ENCODE measurements at regions not wholly inside any gene's neighbourhood (a gene's known extent, or its start where the extent isn't known, plus 50 kb on each side); places are given as distances from the start of the nearest gene placed in this dataset.

DNA sequence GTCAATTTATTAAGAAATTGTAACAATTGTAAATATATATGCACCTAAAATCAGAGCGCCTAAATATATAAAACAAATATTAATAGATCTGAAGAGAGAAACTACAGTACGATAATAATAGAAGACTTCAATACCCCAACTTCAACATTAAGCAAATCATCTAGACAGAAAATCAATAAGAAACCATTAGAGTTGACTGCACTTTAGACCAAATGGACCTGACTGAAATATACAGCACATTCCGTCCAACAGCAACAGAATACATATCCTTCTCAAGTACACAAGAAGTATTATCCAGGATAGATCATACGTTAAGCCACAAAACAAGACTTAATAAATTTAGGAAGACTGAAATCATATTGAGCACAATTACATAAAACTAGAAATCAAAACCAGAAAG is 208.7 kb downstream of the MED10 start:
- DNase-seq (ENCODE audit: low read depth, low spot score): no peak

DNA sequence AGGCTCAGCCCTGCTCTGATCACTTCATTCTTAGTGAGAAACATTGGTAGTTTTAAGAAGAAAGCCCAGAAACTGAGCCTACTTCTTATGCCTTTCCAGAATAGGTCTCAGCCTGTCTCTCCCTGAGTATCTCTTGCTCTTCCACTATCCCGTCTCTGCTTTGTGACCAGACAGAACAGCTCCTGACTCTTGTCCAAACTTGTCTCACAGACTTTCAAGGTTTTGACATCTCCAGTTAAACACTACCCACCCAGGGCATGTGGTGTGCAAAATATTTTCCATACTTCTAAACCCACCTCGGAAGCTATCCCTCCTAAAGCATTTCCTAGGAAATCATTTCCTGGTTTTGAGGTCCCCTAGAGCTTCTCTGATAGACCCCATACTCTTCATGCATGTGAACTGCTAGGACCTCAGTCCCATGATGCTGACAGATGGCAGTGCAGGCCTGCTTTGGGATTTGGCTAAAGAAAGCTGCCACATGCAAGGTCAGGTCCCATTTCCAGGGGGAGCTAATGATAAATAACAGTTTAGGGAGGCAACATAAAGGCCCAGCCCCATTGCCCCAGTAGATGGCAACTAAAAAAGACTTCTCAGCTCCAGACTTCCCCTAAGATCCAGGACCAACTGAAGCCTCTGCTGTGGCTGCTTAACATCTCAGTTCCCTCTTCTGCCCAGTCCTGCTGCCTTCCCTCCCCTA is 211.5 kb downstream of the MED10 start:
- DNase-seq (ENCODE audit: low read depth, low spot score): no peak

DNA sequence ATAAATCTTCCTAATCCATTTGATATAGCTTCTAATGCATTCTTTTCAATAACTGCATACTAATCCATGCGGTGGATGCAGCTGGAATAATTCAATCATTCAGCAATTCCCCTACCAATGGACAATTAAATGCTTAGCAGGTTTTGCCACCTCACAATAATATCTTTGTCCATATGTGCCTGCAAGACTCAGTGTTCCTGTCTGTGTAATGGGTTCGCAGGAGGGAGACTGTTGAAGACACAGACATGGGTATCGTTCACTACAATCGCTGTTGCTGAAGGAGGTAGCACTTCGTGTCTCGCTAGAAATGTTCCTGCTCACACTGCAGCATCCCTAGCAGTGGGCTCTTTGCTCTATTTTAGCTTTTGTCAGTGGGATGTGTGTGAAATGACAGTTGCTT is 214.4 kb downstream of the MED10 start:
- no peak for DNase-seq (ENCODE audit: low read depth, low spot score)

DNA sequence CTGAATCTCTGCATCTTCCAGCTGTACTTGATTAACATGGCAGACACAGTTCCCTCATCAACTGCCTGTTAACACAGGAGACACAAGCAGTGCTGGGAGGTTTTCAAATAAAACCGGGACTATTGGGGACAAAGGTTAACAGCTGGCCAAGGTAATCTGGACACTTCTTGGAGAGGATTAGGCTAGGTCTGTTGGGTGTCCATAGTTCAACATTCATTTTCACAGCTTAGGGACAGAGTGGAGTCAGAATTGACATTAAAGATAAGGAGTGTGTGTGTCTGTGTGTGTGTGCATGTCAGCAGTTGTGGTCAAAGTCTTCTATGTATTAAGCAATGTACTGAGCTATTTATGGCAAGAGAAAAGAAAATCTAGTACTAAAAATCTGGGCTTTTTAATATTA is 216.2 kb downstream of the MED10 start:
- DNase-seq (ENCODE audit: low read depth, low spot score): no peak

- DNase-seq (ENCODE audit: low read depth, low spot score): no peak
These were observed 217.1 kb downstream of the MED10 start for GRCh38 chr5:6161257-6161656.

GRCh38 chr5:6159832-6160430 is 218.4 kb downstream of the MED10 start:
- no peak for DNase-seq (ENCODE audit: low read depth, low spot score)

DNA sequence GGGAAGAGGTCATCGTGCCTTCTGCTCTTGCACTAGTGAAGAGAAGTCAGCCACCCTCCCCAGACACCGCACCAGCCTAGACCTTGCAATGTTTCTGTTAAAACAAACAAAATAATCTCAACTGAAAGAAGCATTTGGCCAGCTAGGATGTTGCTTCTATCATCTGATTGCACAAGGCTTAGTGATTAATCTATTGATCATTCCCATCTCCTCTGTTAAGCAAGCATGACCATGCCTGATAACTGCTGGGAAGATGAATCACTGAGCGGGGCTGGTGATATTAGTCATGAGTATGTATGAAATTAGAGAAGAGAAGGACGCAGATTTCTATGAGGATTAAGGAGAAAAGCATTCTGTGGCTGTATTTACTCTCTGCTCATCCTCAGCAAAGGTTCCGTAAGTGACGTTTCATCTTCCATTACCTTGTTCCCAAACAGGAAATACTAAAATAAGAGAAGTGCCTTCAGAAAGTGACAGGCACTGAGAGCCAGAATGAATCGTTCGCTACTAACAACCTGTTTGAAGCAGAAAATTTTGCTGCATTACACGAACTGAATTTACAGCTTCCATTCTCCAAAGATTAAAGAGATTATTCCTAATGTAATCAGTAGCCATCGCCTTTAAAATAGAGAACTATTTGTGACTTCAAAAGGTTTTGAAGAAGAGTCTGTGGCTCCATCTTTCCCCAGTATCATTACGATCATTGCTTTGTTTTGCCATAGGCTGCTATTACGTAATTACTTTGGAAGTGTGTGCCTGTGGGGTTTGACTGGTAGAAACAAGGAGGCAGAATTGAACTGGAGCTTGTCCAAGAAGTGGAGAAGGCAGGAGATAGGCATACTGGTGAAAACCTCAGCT is 219.1 kb downstream of the MED10 start:
- no peak for DNase-seq (ENCODE audit: low read depth, low spot score)

DNA sequence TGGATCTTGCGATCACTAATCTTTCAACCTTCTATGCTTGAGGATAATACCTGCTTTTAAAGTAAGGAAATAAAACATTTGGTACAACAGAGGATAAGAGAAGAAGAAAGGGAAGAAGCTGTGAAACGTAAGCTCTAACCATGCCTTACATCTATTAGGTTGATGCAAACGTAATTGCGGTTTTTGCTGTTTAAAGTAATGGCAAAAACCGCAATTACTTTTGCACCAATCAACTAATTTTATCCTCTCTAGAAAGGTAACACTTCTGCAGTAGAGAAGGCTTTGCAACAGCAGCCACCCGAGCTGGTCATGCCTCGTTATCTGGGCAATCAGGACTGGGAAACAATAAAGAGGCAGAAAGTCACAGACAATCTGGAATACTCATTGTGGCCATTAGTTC is 224.1 kb downstream of the MED10 start:
- no peak for DNase-seq (ENCODE audit: low read depth, low spot score)

- no peak for DNase-seq (ENCODE audit: low read depth, low spot score)
These were observed 232.1 kb downstream of the MED10 start for GRCh38 chr5:6146271-6146670.

DNA sequence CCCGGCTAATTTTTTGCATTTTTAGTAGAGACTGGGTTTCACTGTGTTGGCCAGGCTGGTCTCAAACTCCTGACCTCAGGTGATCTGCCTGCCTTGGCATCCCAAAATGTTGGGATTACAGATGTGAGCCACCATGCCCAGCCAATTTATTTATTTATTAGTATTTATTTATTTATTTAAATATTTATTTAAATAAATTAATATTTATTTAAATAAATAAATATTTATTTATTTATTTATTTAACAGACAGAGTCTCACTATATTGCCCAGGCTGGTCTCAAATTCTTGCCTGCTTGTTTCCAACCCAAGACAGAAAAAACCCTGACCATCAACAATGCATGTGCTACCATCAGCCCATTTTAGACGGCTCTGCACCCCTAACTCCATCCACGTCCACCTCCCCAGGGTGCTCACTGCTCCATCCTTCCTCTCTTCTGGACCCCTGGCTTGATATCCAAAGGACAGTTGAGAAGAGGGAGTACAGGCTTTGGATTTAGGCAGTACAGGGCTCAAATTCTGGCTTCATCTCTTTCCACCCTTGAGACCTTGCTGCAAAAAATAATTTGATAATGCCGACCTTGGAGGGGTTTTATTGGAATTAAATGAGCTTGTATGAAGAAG is 232.6 kb downstream of the MED10 start:
- no peak for DNase-seq (ENCODE audit: low read depth, low spot score)

- DNase-seq (ENCODE audit: low read depth, low spot score): peak; percentile 3
These were observed 234.8 kb downstream of the MED10 start for GRCh38 chr5:6143523-6143922.

DNA sequence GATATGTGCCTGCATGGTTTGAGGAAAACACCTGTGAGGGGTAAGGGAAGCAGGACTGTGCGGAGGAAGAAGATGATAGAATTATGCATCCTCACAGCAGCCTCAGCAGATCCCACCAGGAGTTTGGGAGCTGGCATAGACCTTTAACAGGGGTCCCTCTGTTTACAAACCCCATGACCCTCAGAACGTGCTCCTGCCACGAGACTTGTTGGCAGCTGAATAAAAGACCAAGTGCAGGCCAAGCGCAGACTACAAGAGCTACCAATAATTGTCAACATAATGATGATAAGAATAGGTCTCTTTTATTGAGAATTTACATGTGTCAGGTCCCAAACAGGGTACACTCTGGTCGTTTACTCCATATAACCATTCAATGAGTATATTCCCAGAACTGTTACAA is 236.0 kb downstream of the MED10 start:
- no peak for DNase-seq (ENCODE audit: low read depth, low spot score)

DNA sequence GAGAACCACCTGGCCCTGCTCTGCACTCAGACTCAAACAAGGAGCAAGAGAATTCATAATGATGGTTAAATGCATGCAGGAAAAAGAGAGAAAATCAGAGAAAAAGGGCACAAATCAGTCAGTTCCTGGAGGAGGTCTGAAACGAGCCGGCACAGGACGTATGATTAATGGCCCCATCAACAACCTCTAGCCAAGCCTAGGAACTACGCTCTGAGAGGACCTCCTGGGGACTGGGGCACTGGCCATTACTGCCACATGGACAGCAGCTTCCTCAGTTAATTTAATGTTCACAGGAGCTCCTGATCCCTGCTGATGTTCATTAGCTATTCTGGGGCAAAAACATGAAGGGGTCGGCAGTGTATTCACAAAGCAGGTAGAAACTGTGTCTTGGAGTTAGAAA is 238.1 kb downstream of the MED10 start:
- no peak for DNase-seq (ENCODE audit: low read depth, low spot score)

GRCh38 chr5:6135977-6136376 is 242.4 kb downstream of the MED10 start:
- DNase-seq (ENCODE audit: low read depth, low spot score): no peak

DNA sequence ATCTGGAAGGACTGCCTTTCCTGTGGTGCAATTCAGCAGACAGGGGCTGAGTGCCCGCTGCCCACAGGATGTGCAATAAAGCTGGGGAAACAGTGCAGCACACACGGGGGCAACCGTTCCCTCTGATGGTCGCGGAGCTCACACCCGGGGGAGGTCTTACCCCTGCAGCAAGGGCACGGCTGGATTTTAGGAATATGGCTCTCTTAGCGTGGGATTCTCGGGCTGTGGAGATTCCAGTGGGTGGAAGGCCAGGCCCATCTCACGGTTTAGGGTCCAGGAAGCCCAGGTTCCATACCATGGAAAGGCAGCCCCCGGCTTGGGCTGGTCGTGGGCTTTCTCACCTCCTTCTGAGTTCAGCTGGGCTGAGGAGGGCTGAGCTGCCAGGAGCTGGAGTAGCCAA is 244.1 kb downstream of the MED10 start:
- DNase-seq (ENCODE audit: low read depth, low spot score): no peak

- DNase-seq (ENCODE audit: low read depth, low spot score): no peak
These were observed 252.6 kb downstream of the MED10 start for GRCh38 chr5:6125781-6126180.

DNA sequence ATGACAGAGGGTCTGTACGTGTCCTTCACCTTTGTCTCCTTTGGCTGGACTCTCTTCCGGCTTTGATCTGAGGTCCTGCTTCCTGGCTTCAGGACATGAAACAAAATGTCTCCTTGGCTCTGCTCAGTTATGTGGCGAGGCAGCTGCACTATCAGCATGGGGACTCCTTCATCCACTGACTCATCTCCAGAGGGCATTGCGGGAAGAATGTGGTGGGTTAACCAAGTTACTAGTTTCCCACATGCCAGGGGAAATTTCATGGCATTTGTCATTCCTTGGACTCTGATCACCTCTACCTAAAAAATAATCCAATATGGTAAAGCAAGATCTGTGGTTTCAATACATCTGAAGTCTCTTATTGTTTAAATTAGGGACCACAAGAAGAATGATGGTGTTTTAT is 259.7 kb downstream of the MED10 start:
- no peak for DNase-seq (ENCODE audit: low read depth, low spot score)

DNA sequence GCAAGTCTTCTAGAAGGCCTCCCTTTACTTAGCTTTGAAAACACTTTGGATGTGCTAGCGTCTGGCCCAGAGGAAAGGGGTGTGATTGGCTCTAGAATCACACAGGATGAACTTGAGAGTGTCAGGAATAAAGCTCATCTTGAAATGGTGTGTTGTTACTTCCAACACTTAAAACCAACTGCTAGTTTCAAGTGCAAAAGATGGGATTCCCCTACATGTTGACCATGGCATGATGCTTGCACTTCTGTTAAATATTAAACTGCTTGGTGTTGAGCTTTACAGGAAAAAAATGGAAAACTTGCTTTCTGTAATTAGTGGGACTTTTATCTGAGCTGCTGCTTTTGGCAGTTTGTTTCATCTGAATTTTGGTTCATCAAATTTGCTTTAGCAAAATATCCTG is 261.1 kb downstream of the MED10 start:
- no peak for DNase-seq (ENCODE audit: low read depth, low spot score)

DNA sequence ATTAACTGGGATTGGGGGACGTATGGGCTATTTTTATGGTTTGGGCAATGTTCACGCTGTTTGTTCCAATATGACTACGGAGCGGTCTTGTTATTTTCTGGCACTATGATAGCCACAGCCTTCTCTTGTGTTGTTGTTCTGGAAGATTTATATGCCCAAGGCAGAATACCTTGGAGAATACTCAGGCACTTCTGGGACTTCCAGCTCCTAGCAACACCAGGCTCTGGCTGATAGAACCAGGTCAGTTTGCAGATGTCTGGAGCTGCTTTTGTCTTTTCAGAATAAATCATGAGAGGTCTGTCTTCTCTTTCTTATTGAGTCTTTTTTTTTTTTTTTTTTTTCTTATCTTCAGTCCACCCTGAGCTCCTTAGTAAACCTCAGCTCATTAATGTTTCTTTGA is 262.5 kb downstream of the MED10 start:
- DNase-seq (ENCODE audit: low read depth, low spot score): no peak

- no peak for DNase-seq (ENCODE audit: low read depth, low spot score)
These were observed 265.8 kb downstream of the MED10 start for GRCh38 chr5:6112538-6112937.

GRCh38 chr5:6112125-6112524 is 266.2 kb downstream of the MED10 start:
- DNase-seq (ENCODE audit: low read depth, low spot score): no peak

DNA sequence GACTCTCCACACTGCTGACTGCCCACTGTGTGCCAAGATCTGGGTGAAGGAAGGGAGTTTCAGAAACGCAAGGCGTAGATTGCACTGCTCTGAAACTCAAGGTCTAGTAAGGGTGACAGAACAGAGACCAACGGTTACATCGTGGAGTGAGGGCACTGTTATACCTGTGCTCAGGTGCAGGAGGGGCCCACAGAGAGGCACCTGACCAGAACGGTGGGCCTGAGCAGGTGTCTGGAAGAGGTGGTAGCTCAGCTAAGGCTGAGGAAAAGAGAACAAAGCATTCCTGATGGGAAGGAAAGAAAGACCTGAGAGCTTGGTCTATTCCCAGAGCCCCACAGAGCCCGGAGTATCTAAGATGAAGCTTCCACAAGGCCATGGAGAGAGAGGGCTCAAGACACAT is 267.2 kb downstream of the MED10 start:
- DNase-seq (ENCODE audit: low read depth, low spot score): no peak

Data from iPS DF 19.7 (cell line).